ENCODE measurements at regions not wholly inside any gene's neighbourhood (a gene's known extent, or its start where the extent isn't known, plus 50 kb on each side); places are given as distances from the start of the nearest gene placed in this dataset.

DNA sequence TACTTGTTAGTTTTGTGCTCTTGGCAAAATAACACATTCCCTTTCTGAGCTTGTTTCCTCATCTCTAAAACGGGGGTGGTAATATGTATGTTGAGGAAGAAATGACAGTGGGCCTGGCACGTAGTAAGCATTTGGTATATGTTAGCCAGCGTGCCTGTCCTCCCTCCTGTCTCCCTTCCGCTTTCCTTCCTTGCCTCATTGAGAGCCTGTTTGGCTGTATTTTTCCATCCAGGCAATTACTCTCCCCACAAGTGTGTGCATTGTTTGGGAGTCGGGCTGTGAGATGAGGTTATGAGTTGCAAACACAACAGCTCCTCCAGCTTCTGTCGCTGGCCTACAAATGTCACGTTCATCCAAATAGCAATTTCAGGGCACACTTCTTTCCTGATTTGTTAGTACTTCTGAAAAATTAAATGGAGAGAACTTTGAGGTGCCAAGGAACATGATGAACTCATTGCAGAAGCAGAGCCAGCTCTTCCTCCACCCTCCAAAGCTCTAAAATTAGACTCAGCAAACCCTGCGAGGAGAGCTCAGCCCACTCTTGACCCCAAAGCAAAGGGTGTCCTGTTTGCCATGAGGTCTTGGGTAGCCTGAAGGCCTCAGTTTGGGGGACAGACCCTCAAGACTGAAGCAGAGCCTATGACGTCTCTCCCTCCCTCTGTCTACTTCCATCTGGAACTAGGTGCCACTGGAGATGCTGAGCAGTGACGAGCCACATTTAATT lies 50.7 kb upstream of the TOX2 start:
- Mint-ChIP-seq H3K27ac (no peak overlapping the region), H3K4me3 (no peak overlapping the region), H3K27me3 (peaks cover 14% of the 10 kb centered on the region), H3K36me3 (no peaks in the 10 kb centered on the region), H3K9me3 (ENCODE audit: low read depth) (no peaks in the 10 kb centered on the region), H3K4me1 (no peaks in the 10 kb centered on the region)
- ATAC-seq (no peak), DNase-seq (no peak)
- CTCF ChIA-PET, result no interaction called here

DNA sequence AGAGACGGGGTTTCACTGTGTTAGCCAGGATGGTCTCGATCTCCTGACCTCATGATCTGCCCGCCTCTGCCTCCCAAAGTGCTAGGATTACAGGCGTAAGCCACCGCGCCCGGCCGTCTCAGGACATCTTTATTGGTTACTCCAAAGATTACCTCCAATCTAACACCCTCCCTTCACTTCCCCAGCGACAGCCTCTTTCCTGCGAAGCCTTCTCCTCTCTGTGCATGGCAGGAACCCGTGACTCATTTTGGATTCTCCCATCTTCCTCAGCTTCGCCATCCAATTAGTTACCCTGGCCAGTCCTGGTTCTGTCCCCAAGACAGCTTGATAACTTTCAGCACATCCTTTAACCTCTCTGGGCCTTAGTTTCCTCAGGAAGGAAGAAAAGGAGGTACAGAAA lies 51.3 kb upstream of the TOX2 start:
- H3K4me1 Mint-ChIP-seq, result no peaks in the 10 kb centered on the region
- H3K27ac Mint-ChIP-seq, result no peak overlapping the region
- DNase-seq (no peak), ATAC-seq (no peak)
- no peaks in the 10 kb centered on the region for H3K36me3 Mint-ChIP-seq
- H3K9me3 Mint-ChIP-seq (ENCODE audit: low read depth), result no peaks in the 10 kb centered on the region
- CTCF ChIA-PET, result no interaction called here
- peaks cover 15% of the 10 kb centered on the region for H3K27me3 Mint-ChIP-seq
- H3K4me3 Mint-ChIP-seq, result no peak overlapping the region

DNA sequence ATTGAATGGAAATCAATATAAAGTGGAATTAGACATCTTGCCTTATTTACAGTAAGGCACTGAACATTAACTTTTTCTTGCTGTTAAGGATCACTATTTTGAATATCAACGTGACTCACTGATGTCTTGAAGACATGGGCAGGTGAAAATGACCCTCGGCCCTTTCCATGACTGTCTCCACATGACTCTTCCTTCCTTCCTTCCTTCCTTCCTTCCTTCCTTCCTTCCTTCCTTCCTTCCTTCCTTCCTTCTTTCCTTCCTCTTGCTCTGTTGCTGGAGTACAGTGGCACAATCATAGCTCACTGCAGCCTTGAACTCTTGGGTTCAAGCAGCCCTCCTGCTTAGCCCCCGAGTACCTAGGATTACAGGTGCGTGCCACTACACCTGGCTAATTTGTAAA lies 52.2 kb upstream of the TOX2 start:
- DNase-seq, result no peak
- H3K27me3 Mint-ChIP-seq, result peaks cover 21% of the 10 kb centered on the region
- H3K4me1 Mint-ChIP-seq, result no peaks in the 10 kb centered on the region
- H3K4me3 Mint-ChIP-seq, result no peak overlapping the region
- CTCF ChIA-PET, result no interaction called here
- no peaks in the 10 kb centered on the region for H3K9me3 Mint-ChIP-seq (ENCODE audit: low read depth)
- H3K36me3 Mint-ChIP-seq, result no peaks in the 10 kb centered on the region
- no peak overlapping the region for H3K27ac Mint-ChIP-seq
- no peak for ATAC-seq

DNA sequence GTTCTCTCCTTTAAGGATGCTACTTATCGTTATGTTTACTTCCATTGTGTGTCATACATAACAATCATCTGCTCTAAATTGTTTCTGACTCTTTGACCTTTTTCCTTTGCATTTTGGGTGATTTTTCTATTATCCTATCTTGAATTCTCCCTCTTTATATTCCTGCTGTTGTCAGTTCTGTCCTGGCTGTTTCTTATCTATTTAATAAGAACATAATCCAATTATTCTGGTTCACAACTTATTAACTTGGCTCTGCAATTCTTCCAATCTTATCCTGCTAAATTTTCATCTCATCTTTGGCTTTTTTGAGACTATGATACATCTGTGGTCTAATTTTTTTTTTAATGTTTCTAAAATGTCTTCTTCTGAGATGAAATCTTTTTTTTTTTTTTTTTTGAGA lies 54.7 kb upstream of the TOX2 start:
- Mint-ChIP-seq H3K27me3 (peaks cover 31% of the 10 kb centered on the region), H3K27ac (no peak overlapping the region), H3K4me3 (no peak overlapping the region), H3K36me3 (no peaks in the 10 kb centered on the region), H3K9me3 (ENCODE audit: low read depth) (no peaks in the 10 kb centered on the region), H3K4me1 (no peaks in the 10 kb centered on the region)
- DNase-seq (no peak), ATAC-seq (no peak)
- CTCF ChIA-PET, result no interaction called here

DNA sequence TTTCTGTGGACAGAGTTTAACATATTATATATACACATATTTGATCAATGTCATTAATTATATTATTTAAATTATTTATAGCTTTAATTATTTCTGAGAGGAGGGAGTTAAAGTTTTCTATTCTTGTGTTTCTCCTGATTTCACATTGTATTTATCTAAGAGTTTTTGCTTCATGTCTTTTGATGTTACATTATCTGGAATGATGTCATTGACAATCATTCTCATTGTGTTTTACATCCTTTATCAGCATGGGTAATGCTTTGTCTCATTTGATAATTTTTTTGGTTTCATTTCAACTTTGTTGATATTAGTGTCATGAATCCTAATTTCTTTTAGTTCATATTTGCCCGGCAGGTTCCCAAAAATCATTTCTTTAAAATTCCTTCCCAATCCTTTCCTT lies 56.7 kb upstream of the TOX2 start:
- CTCF ChIA-PET, result interaction anchor here (1.0 to 1.4 kb wide), 2 partner anchors 17 to 108 kb away, joined by 3 to 4 read pairs; no protein-coding TSS in a partner anchor
- Mint-ChIP-seq H3K4me3 (no peak overlapping the region), H3K27me3 (peaks cover 32% of the 10 kb centered on the region), H3K36me3 (no peaks in the 10 kb centered on the region), H3K4me1 (no peaks in the 10 kb centered on the region), H3K9me3 (ENCODE audit: low read depth) (no peaks in the 10 kb centered on the region), H3K27ac (no peak overlapping the region)
- ATAC-seq (no peak), DNase-seq (no peak)

DNA sequence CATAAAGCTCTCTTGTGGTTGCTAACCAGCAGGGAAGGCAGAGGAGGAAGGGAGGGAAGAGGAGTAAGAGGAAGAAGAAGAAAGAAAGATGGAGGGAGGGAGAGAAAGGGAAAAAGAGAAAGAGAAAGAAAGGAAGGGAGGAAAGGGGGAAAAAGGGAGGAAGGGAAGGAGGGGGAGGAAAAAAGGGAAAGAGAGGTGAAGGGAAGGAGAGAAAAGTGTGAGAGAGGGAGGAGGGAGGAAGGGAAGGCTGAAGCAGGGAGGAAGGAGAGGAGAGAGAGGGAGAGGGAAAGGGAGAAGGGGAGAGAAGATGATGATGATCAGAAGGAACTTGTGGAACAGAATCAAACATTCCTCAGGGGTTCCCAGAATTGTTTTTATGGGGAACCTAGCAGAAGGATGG lies 57.5 kb upstream of the TOX2 start:
- Mint-ChIP-seq H3K4me3 (no peak overlapping the region), H3K27ac (no peak overlapping the region), H3K36me3 (no peaks in the 10 kb centered on the region), H3K27me3 (peaks cover 34% of the 10 kb centered on the region), H3K9me3 (ENCODE audit: low read depth) (no peaks in the 10 kb centered on the region), H3K4me1 (no peaks in the 10 kb centered on the region)
- no peak for DNase-seq
- ATAC-seq, result no peak
- CTCF ChIA-PET, result interaction anchor here (1.0 to 1.4 kb wide), 2 partner anchors 16 to 107 kb away, joined by 3 to 4 read pairs; no protein-coding TSS in a partner anchor

DNA sequence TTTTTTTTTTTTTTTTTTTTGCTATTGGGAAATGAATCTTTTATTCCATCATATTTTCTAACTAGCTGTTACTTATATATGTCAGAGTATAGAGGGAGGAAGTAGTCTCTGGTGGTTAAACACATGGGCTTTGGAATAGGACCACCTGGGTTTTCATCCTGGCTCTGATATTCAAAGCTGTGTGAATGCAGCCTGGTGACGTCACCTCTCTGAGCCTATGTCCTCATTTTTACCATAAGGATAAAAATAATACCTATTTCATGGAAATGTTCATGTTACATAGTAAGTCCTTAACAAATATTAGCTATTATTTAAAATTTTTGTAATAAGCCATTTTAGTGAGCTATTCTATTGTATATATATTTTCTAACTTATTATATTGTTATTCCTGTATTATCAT lies 58.8 kb upstream of the TOX2 start:
- DNase-seq (no peak), ATAC-seq (no peak)
- H3K27me3 Mint-ChIP-seq, result peaks cover 32% of the 10 kb centered on the region
- CTCF ChIA-PET, result interaction anchor here (0.9 kb wide), 1 partner anchor 45 kb away, joined by 3 read pairs; no protein-coding TSS in a partner anchor
- no peak overlapping the region for H3K4me3 Mint-ChIP-seq
- no peaks in the 10 kb centered on the region for H3K36me3 Mint-ChIP-seq
- no peaks in the 10 kb centered on the region for H3K4me1 Mint-ChIP-seq
- H3K9me3 Mint-ChIP-seq (ENCODE audit: low read depth), result no peaks in the 10 kb centered on the region
- no peak overlapping the region for H3K27ac Mint-ChIP-seq

DNA sequence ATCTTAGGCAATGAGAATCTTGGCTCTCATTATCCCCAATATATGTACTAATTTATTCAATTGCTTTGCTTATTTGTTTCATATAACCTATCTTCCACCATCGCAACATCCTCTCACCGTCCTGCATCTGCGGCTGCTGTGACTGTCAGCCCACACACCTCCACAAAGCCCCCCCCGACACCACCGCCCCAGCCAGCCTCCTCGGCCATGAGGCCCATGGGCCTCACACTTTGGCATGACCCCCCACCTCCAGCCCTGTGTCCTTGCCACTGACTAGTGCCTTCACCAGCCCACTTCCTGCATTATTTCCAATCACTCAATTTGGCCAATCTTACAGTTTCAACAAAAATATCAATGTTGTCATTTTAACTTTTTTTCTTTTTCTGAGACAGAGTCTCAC lies 60.7 kb upstream of the TOX2 start:
- Mint-ChIP-seq H3K27ac (no peak overlapping the region), H3K36me3 (no peaks in the 10 kb centered on the region), H3K27me3 (peaks cover 21% of the 10 kb centered on the region), H3K4me3 (no peak overlapping the region), H3K9me3 (ENCODE audit: low read depth) (no peaks in the 10 kb centered on the region), H3K4me1 (no peaks in the 10 kb centered on the region)
- CTCF ChIA-PET, result no interaction called here
- no peak for ATAC-seq
- no peak for DNase-seq

DNA sequence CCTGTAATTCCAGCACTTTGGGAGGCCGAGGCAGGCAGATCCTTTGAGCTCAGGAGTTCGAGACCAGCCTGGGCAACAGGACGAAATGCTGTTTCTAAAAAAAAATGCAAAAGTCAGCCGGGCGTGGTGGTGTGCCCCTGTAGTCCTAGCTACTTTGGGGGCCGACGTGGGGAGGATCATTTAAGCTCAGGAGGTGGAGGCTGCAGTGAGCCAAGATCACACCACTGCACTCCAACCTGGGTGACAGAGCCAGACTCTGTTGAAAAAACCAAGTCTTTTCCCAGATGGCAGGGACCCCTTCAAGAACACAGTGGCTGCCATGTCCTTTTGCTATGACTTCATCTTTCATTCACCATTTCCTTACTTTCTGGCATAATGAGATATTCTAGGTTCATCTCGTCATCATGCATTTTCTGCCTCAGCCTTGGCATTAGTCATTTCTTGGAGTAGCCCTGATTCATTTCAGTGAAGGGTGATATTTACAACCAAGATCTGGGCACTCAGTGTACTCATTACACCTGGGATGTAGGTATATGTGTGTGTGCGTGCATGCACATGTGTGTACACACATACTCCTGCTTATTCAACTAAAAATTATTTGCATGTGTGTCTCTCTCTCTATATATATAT lies 61.4 kb upstream of the TOX2 start:
- no peak for DNase-seq
- Mint-ChIP-seq H3K27me3 (peaks cover 19% of the 10 kb centered on the region), H3K4me3 (no peak overlapping the region), H3K36me3 (no peaks in the 10 kb centered on the region), H3K4me1 (no peaks in the 10 kb centered on the region), H3K27ac (no peak overlapping the region), H3K9me3 (ENCODE audit: low read depth) (no peaks in the 10 kb centered on the region)
- CTCF ChIA-PET, result interaction anchor here (1.1 to 1.3 kb wide), 2 partner anchors 11 to 103 kb away, joined by 3 to 4 read pairs; no protein-coding TSS in a partner anchor
- no peak for ATAC-seq

DNA sequence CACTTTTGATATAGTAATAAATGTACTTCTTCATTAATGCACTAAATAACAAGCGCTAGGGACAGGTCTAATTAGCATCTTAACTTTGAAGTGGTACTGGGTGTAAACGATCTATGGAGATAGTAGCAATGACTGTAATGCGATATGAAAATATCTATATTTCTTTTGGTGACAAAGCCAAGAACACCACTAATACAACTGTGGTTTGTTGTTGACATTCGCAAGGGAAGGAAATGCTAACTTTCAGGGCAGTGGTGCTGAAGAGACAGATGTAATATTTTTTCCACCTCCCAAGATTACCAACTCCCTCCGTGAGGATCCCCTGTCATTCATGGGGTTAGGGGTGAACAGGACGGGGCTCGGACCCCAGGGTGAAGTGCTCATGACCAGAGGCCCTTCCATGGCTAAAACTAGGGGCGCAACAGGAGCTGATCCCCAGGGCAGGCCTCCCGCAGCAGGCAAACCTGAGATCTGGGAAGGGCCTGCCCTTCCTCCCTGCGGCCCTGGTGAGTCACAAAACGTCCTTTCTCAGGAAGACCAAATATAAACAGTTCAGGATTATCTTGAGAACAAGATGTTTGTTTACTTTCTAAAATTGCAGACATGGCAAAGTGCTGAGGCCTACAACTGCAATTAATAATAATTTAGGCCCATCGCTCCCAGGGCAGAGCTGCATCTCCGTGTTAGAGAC lies 65.0 kb upstream of the TOX2 start:
- no peak overlapping the region for H3K4me3 Mint-ChIP-seq
- H3K27ac Mint-ChIP-seq, result no peak overlapping the region
- CTCF ChIA-PET, result no interaction called here
- H3K4me1 Mint-ChIP-seq, result peaks cover 19% of the 10 kb centered on the region
- DNase-seq, result peak; percentile 34
- no peaks in the 10 kb centered on the region for H3K9me3 Mint-ChIP-seq (ENCODE audit: low read depth)
- ATAC-seq, result no peak
- H3K36me3 Mint-ChIP-seq, result no peaks in the 10 kb centered on the region
- H3K27me3 Mint-ChIP-seq, result peaks cover 16% of the 10 kb centered on the region

DNA sequence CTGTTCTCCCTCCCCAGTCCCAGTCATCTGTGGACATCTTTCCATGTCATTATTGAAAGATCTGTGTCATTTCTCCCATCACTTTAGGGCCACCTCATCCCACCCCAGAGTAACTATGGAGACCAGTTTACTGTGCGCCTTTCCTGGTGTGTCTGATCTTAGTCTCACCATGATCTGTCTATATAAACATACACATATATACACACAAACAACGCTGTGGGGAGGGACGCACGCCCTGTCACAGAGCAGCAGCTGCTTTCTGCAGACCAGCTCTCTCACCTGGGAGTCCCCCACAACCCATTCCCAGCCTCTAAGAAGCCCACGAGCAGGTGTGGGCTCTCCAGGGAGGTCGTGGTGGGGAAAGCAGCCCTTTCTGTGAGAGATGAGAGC lies 68.1 kb upstream of the TOX2 start:
- no peaks in the 10 kb centered on the region for H3K9me3 Mint-ChIP-seq (ENCODE audit: low read depth)
- H3K27me3 Mint-ChIP-seq, result peaks cover 30% of the 10 kb centered on the region
- no peak overlapping the region for H3K27ac Mint-ChIP-seq
- no peak for ATAC-seq
- CTCF ChIA-PET, result interaction anchor here (1.2 kb wide), 2 partner anchors 96 kb away, joined by 3 to 5 read pairs; no protein-coding TSS in a partner anchor
- peaks cover 31% of the 10 kb centered on the region for H3K4me1 Mint-ChIP-seq
- H3K36me3 Mint-ChIP-seq, result no peaks in the 10 kb centered on the region
- no peak overlapping the region for H3K4me3 Mint-ChIP-seq
- DNase-seq, result peak; percentile 38

DNA sequence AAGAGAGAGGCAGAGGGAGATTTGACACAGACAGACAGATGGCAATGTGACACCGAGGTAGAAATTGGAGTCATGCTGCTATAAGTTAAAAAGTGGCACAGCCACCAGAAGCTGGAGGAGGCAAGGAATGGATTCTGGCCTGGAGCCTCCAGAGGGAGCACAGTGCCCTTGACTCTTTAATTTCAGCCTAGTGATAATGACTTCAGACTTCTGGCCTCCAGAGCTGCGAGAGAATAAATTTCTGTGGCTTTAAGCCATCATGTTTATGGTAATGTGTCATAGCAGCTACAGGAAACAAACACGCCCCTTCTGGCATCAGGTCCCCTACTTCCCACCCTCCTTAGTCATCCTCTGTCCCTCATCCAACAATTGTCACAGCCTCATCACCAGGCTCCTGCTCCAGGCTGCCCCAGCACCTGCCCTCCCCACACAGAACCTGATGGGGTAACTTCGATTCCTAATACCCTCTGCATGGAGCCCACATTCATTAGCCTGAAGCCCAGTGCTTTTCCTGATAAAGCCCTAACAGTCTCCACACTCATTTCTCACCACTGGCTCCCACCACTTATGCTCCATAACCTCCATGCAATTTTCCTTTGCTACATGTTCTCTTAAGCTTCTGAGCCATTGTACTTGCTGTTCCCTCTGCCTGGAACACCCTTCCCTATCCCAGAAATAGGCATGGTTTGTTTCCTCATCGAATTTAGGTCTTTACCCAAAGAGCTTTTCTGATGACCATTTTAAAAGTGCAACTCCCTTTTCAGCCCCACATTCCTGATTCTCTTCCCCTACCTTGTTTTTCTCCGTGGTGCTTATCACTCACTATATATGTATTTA lies 69.7 kb upstream of the TOX2 start:
- H3K4me1 Mint-ChIP-seq, result peaks cover 43% of the 10 kb centered on the region
- ATAC-seq (no peak), DNase-seq (peak; percentile 40)
- no peaks in the 10 kb centered on the region for H3K36me3 Mint-ChIP-seq
- CTCF ChIA-PET, result interaction anchor here (1.2 to 5.0 kb wide), 4 partner anchors 94 to 245 kb away, joined by 3 to 30 read pairs (median 4); no protein-coding TSS in a partner anchor
- H3K27ac Mint-ChIP-seq, result peak overlapping the region; percentile 6
- no peaks in the 10 kb centered on the region for H3K9me3 Mint-ChIP-seq (ENCODE audit: low read depth)
- peaks cover 32% of the 10 kb centered on the region for H3K27me3 Mint-ChIP-seq
- no peak overlapping the region for H3K4me3 Mint-ChIP-seq
